ENCODE measurements at regions not wholly inside any gene's neighbourhood (a gene's known extent, or its start where the extent isn't known, plus 50 kb on each side); places are given as distances from the start of the nearest gene placed in this dataset.

DNA sequence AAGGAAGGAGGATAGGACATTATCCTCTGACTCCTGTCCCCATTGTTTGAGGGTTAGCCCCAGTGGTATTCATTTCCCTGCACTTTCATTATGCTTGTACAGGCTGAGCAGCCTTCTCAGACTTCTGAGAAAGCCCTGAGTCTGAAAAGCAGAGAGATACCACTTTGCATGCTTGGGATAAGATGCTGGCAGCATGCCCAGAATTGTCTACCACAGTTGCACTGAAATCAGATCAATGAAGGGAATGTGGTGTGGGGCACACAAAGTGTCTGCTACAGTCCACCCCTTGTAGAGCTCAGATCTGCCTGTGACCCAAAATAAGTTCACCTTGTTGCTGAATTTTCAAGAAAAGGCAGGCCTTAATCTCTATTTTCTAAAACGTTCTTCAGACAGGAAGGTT is 160.6 kb downstream of the CCT6B start:
- no peaks in the 10 kb centered on the region for H3K36me3 ChIP-seq (ENCODE audit: insufficient read depth, low read length, poor library complexity, severe bottlenecking)
- no peak overlapping the region for H3K27ac ChIP-seq (ENCODE audit: low read depth, low read length, poor library complexity, severe bottlenecking)
- intact Hi-C loops (cut with micrococcal nuclease; ENCODE audit: unreplicated experiment) = no loop called here
- no peak for TF ChIP-seq EZH2 (IDR thresholded peaks at IDR 0.05; ENCODE audit: borderline replicate concordance, low read depth, low read length, poor library complexity, severe bottlenecking)
- TF ChIP-seq CTCF (conservative IDR thresholded peaks at IDR 0.05; ENCODE audit: low read depth, low read length) = no peak
- no TSS peak for BruUV-seq (replicated peaks)
- H3K27me3 ChIP-seq (replicated peaks; ENCODE audit: insufficient read depth, low read depth, low read length, poor library complexity) = no peaks in the 10 kb centered on the region
- ChIA-PET CTCF (no interaction called here), POLR2A (ENCODE audit: low non-redundant PET) (no interaction called here)
- H3K9me3 ChIP-seq (ENCODE audit: low read depth, low read length, poor library complexity, severe bottlenecking) = no peaks in the 10 kb centered on the region
- H3K4me1 ChIP-seq (ENCODE audit: insufficient read depth, low read length, poor library complexity, severe bottlenecking) = no peaks in the 10 kb centered on the region
- no peak for DNase-seq (ENCODE audit: low spot score)
- H3K4me3 ChIP-seq (ENCODE audit: low read depth, low read length, poor library complexity, severe bottlenecking) = no peak overlapping the region

- intact Hi-C loops (cut with micrococcal nuclease; ENCODE audit: unreplicated experiment) = no loop called here
- no peak for TF ChIP-seq CTCF (conservative IDR thresholded peaks at IDR 0.05; ENCODE audit: low read depth, low read length)
- no peak for TF ChIP-seq EZH2 (IDR thresholded peaks at IDR 0.05; ENCODE audit: borderline replicate concordance, low read depth, low read length, poor library complexity, severe bottlenecking)
- no peak overlapping the region for H3K4me3 ChIP-seq (ENCODE audit: low read depth, low read length, poor library complexity, severe bottlenecking)
- no peak overlapping the region for H3K27ac ChIP-seq (ENCODE audit: low read depth, low read length, poor library complexity, severe bottlenecking)
- BruUV-seq (replicated peaks) = no TSS peak
- no peaks in the 10 kb centered on the region for H3K36me3 ChIP-seq (ENCODE audit: insufficient read depth, low read length, poor library complexity, severe bottlenecking)
- ChIA-PET POLR2A (ENCODE audit: low non-redundant PET) (no interaction called here), CTCF (no interaction called here)
- no peaks in the 10 kb centered on the region for H3K4me1 ChIP-seq (ENCODE audit: insufficient read depth, low read length, poor library complexity, severe bottlenecking)
- no peaks in the 10 kb centered on the region for H3K27me3 ChIP-seq (replicated peaks; ENCODE audit: insufficient read depth, low read depth, low read length, poor library complexity)
- H3K9me3 ChIP-seq (ENCODE audit: low read depth, low read length, poor library complexity, severe bottlenecking) = no peaks in the 10 kb centered on the region
- DNase-seq (ENCODE audit: low spot score) = no peak
These were observed 161.5 kb downstream of the CCT6B start for GRCh38 chr17:34799751-34800150.

GRCh38 chr17:34798581-34798980 is 162.7 kb downstream of the CCT6B start:
- no peaks in the 10 kb centered on the region for H3K27me3 ChIP-seq (replicated peaks; ENCODE audit: insufficient read depth, low read depth, low read length, poor library complexity)
- no peaks in the 10 kb centered on the region for H3K4me1 ChIP-seq (ENCODE audit: insufficient read depth, low read length, poor library complexity, severe bottlenecking)
- ChIA-PET POLR2A (ENCODE audit: low non-redundant PET) (no interaction called here), CTCF (no interaction called here)
- H3K36me3 ChIP-seq (ENCODE audit: insufficient read depth, low read length, poor library complexity, severe bottlenecking) = no peaks in the 10 kb centered on the region
- intact Hi-C loops (cut with micrococcal nuclease; ENCODE audit: unreplicated experiment) = no loop called here
- no peak for TF ChIP-seq EZH2 (IDR thresholded peaks at IDR 0.05; ENCODE audit: borderline replicate concordance, low read depth, low read length, poor library complexity, severe bottlenecking)
- H3K4me3 ChIP-seq (ENCODE audit: low read depth, low read length, poor library complexity, severe bottlenecking) = no peak overlapping the region
- DNase-seq (ENCODE audit: low spot score) = no peak
- no peaks in the 10 kb centered on the region for H3K9me3 ChIP-seq (ENCODE audit: low read depth, low read length, poor library complexity, severe bottlenecking)
- BruUV-seq (replicated peaks) = no TSS peak
- no peak overlapping the region for H3K27ac ChIP-seq (ENCODE audit: low read depth, low read length, poor library complexity, severe bottlenecking)

GRCh38 chr17:34797720-34798119 is 163.5 kb downstream of the CCT6B start:
- no peak for TF ChIP-seq CTCF (conservative IDR thresholded peaks at IDR 0.05; ENCODE audit: low read depth, low read length)
- no peak for TF ChIP-seq EZH2 (IDR thresholded peaks at IDR 0.05; ENCODE audit: borderline replicate concordance, low read depth, low read length, poor library complexity, severe bottlenecking)
- ChIA-PET CTCF (no interaction called here), POLR2A (ENCODE audit: low non-redundant PET) (no interaction called here)
- Histone ChIP-seq H3K36me3 (ENCODE audit: insufficient read depth, low read length, poor library complexity, severe bottlenecking) (no peaks in the 10 kb centered on the region), H3K27ac (ENCODE audit: low read depth, low read length, poor library complexity, severe bottlenecking) (no peak overlapping the region), H3K27me3 (replicated peaks; ENCODE audit: insufficient read depth, low read depth, low read length, poor library complexity) (no peaks in the 10 kb centered on the region), H3K4me1 (ENCODE audit: insufficient read depth, low read length, poor library complexity, severe bottlenecking) (no peaks in the 10 kb centered on the region), H3K4me3 (ENCODE audit: low read depth, low read length, poor library complexity, severe bottlenecking) (no peak overlapping the region), H3K9me3 (ENCODE audit: low read depth, low read length, poor library complexity, severe bottlenecking) (no peaks in the 10 kb centered on the region)
- intact Hi-C loops (cut with micrococcal nuclease; ENCODE audit: unreplicated experiment) = no loop called here
- DNase-seq (ENCODE audit: low spot score) = peak; percentile 27
- no TSS peak for BruUV-seq (replicated peaks)

Measured in A673 (cell line).